C4-2B (cell line): ENCODE measurements at regions not wholly inside any gene's neighbourhood (a gene's known extent, or its start where the extent isn't known, plus 50 kb on each side); places are given as distances from the start of the nearest gene placed in this dataset.

Experiments used
- ZFX ChIP-seq: fragments of 450-650 bp; IDR thresholded peaks from 2 replicates; pipeline ENCODE4 v1.6.1; 2017
- TF ChIP-seq, protein P1 (sequence below): fragments of 450-650 bp; conservative IDR thresholded peaks from 2 replicates; pipeline ENCODE4 v1.5.1; 2017; ENCODE audit warnings: mild to moderate bottlenecking

DNA sequence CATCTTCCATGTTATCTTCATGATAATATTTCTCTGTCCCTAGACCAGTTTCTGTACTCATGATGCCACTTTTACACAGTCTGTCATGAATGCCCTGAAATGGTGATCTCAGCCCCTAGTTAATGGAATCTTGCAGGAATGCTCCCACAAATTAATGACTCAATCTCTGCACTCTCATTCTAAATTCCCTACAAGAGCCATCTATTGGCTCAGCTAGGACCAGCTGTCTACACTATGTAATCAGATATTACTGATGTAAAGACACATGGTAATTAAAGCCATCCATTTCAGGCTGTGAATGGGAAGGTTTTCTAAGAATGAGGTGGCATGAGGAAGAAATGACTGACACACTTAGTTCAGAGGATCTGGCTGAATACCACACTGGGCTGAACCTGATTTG, 199.1 kb upstream of the KCND3 start:
- TF ChIP-seq, protein P1, sequence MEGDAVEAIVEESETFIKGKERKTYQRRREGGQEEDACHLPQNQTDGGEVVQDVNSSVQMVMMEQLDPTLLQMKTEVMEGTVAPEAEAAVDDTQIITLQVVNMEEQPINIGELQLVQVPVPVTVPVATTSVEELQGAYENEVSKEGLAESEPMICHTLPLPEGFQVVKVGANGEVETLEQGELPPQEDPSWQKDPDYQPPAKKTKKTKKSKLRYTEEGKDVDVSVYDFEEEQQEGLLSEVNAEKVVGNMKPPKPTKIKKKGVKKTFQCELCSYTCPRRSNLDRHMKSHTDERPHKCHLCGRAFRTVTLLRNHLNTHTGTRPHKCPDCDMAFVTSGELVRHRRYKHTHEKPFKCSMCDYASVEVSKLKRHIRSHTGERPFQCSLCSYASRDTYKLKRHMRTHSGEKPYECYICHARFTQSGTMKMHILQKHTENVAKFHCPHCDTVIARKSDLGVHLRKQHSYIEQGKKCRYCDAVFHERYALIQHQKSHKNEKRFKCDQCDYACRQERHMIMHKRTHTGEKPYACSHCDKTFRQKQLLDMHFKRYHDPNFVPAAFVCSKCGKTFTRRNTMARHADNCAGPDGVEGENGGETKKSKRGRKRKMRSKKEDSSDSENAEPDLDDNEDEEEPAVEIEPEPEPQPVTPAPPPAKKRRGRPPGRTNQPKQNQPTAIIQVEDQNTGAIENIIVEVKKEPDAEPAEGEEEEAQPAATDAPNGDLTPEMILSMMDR: no peak
- no peak for TF ChIP-seq ZFX
